HEK293 (cell line): ENCODE measurements at regions not wholly inside any gene's neighbourhood (a gene's known extent, or its start where the extent isn't known, plus 50 kb on each side); places are given as distances from the start of the nearest gene placed in this dataset.

Source experiments
- CTCF ChIA-PET: fragments of 350-600 bp; formaldehyde crosslinking; extraction: SDS; loops from one replicate; lab custom pipeline; 2021; ENCODE audit warnings: antibody characterized with exemption; lab: Yijun Ruan, JAX
- POLR2A ChIA-PET: fragments of 300-600 bp; formaldehyde crosslinking; extraction: SDS; loops from one replicate; lab custom pipeline; 2020; ENCODE audit warnings: antibody characterized with exemption, inconsistent platforms; lab: Yijun Ruan, JAX
- H3K27ac ChIP-seq: fragments of 200-500 bp; sonication (Bioruptor generic); 2 replicates; pipeline ENCODE4 v1.5.1; 2014; ENCODE audit warnings: low read depth, low read length, control low read depth, inconsistent platforms; ENCODE audit errors: extremely low read depth
- H3K36me3 ChIP-seq, 2 experiments: fragments of 200-500 bp in 1 of 2; sonication (Bioruptor generic) in 1 of 2; 1 replicate in 1 of 2; 2 replicates in 1 of 2; pipeline ENCODE4 v1.5.1; 2014 to 2017; ENCODE audit warnings: inconsistent platforms in 2 of 2, low read length in 2 of 2; ENCODE audit not compliant: control insufficient read depth in 2 of 2, insufficient read depth in 1 of 2
- H3K4me1 ChIP-seq: fragments of 200-500 bp; sonication (Bioruptor generic); 2 replicates; pipeline ENCODE4 v1.5.1; 2014; ENCODE audit warnings: mild to moderate bottlenecking, low read length, inconsistent platforms; ENCODE audit not compliant: control insufficient read depth, insufficient read depth
- H3K4me3 ChIP-seq: 2 replicates; pipeline ENCODE4 v1.5.1; 2011; ENCODE audit warnings: low read depth, mild to moderate bottlenecking, control low read depth, low read length, moderate library complexity
- H3K9me3 ChIP-seq: fragments of 200-500 bp; sonication (Bioruptor generic); 2 replicates; pipeline ENCODE4 v1.5.1; 2014; ENCODE audit warnings: low read depth, low read length, inconsistent platforms; ENCODE audit not compliant: control insufficient read depth, insufficient read depth
- ELK4 ChIP-seq: IDR thresholded peaks from 2 replicates; pipeline ENCODE4 v1.6.1; 2011; ENCODE audit warnings: mild to moderate bottlenecking, low read depth, low read length, borderline replicate concordance
- KLF1 ChIP-seq: fragments of 450-650 bp; formaldehyde crosslinking; IDR thresholded peaks from 2 replicates; pipeline ENCODE4 v1.5.1; 2016; ENCODE audit warnings: missing biosample characterization, missing genetic modification characterization
- KLF16 ChIP-seq: fragments of 450-650 bp; formaldehyde crosslinking; IDR thresholded peaks from 2 replicates; pipeline ENCODE4 v1.5.1; 2017; ENCODE audit warnings: missing biosample characterization, missing genetic modification characterization
- OVOL3 ChIP-seq: fragments of 450-650 bp; formaldehyde crosslinking; IDR thresholded peaks from 2 replicates; pipeline ENCODE4 v1.5.1; 2016; ENCODE audit warnings: missing biosample characterization, missing genetic modification characterization
- RBAK ChIP-seq: fragments of 450-650 bp; formaldehyde crosslinking; IDR thresholded peaks from 2 replicates; pipeline ENCODE4 v1.5.1; 2016; ENCODE audit warnings: missing biosample characterization, missing genetic modification characterization
- REPIN1 ChIP-seq: fragments of 450-650 bp; formaldehyde crosslinking; IDR thresholded peaks from 2 replicates; pipeline ENCODE4 v1.5.1; 2017; ENCODE audit warnings: missing biosample characterization, missing genetic modification characterization, low read depth
- WT1 ChIP-seq: fragments of 450-650 bp; formaldehyde crosslinking; IDR thresholded peaks from 2 replicates; pipeline ENCODE4 v1.5.1; 2016; ENCODE audit warnings: missing biosample characterization, missing genetic modification characterization
- YY1 ChIP-seq: fragments of 450-650 bp; formaldehyde crosslinking; IDR thresholded peaks from 2 replicates; pipeline ENCODE4 v1.5.1; 2018; ENCODE audit warnings: missing biosample characterization, missing genetic modification characterization
- ZBTB1 ChIP-seq: fragments of 450-650 bp; formaldehyde crosslinking; IDR thresholded peaks from 2 replicates; pipeline ENCODE4 v1.5.1; 2016; ENCODE audit warnings: missing biosample characterization, missing genetic modification characterization
- ZBTB17 ChIP-seq: fragments of 450-650 bp; formaldehyde crosslinking; IDR thresholded peaks from 2 replicates; pipeline ENCODE4 v1.5.1; 2016; ENCODE audit warnings: missing biosample characterization, missing genetic modification characterization
- ZFHX2 ChIP-seq: fragments of 450-650 bp; formaldehyde crosslinking; conservative IDR thresholded peaks from 2 replicates; pipeline ENCODE4 v1.5.1; 2016; ENCODE audit warnings: missing biosample characterization, missing genetic modification characterization
- ZFP41 ChIP-seq: fragments of 450-650 bp; formaldehyde crosslinking; IDR thresholded peaks from 2 replicates; pipeline ENCODE4 v1.5.1; 2016; ENCODE audit warnings: missing biosample characterization, missing genetic modification characterization, borderline replicate concordance
- ZNF138 ChIP-seq: fragments of 450-650 bp; formaldehyde crosslinking; IDR thresholded peaks from 2 replicates; pipeline ENCODE4 v1.5.1; 2016; ENCODE audit warnings: missing biosample characterization, missing genetic modification characterization, borderline replicate concordance
- ZNF140 ChIP-seq: fragments of 450-650 bp; formaldehyde crosslinking; IDR thresholded peaks from 2 replicates; pipeline ENCODE4 v1.5.1; 2016; ENCODE audit warnings: missing biosample characterization, missing genetic modification characterization
- ZNF16 ChIP-seq: fragments of 450-650 bp; formaldehyde crosslinking; IDR thresholded peaks from 2 replicates; pipeline ENCODE4 v1.5.1; 2016; ENCODE audit warnings: low read depth, missing biosample characterization, missing genetic modification characterization
- ZNF2 ChIP-seq: fragments of 450-650 bp; formaldehyde crosslinking; IDR thresholded peaks from 2 replicates; pipeline ENCODE4 v1.5.1; 2016; ENCODE audit warnings: missing biosample characterization, missing genetic modification characterization
- ZNF214 ChIP-seq: fragments of 450-650 bp; formaldehyde crosslinking; IDR thresholded peaks from 2 replicates; pipeline ENCODE4 v1.5.1; 2017; ENCODE audit warnings: missing biosample characterization, mild to moderate bottlenecking, missing genetic modification characterization, borderline replicate concordance
- ZNF223 ChIP-seq: fragments of 450-650 bp; formaldehyde crosslinking; IDR thresholded peaks from 2 replicates; pipeline ENCODE4 v1.5.1; 2016; ENCODE audit warnings: missing biosample characterization, missing genetic modification characterization
- ZNF488 ChIP-seq: fragments of 450-650 bp; formaldehyde crosslinking; IDR thresholded peaks from 2 replicates; pipeline ENCODE4 v1.5.1; 2016; ENCODE audit warnings: missing biosample characterization, missing genetic modification characterization
- ZNF514 ChIP-seq: fragments of 450-650 bp; formaldehyde crosslinking; IDR thresholded peaks from 2 replicates; pipeline ENCODE4 v1.5.1; 2016; ENCODE audit warnings: missing biosample characterization, missing genetic modification characterization
- ZNF518A ChIP-seq: fragments of 450-650 bp; formaldehyde crosslinking; conservative IDR thresholded peaks from 2 replicates; pipeline ENCODE4 v1.5.1; 2016; ENCODE audit warnings: low read depth, missing biosample characterization, missing genetic modification characterization
- ZNF639 ChIP-seq: fragments of 450-650 bp; formaldehyde crosslinking; IDR thresholded peaks from 2 replicates; pipeline ENCODE4 v1.5.1; 2016; ENCODE audit warnings: missing biosample characterization, missing genetic modification characterization
- ZNF664 ChIP-seq: fragments of 450-650 bp; formaldehyde crosslinking; IDR thresholded peaks from 2 replicates; pipeline ENCODE4 v1.5.1; 2016; ENCODE audit warnings: missing biosample characterization, missing genetic modification characterization
- ZSCAN23 ChIP-seq: fragments of 450-650 bp; formaldehyde crosslinking; IDR thresholded peaks from 2 replicates; pipeline ENCODE4 v1.5.1; 2016; ENCODE audit warnings: missing biosample characterization, missing genetic modification characterization

DNA sequence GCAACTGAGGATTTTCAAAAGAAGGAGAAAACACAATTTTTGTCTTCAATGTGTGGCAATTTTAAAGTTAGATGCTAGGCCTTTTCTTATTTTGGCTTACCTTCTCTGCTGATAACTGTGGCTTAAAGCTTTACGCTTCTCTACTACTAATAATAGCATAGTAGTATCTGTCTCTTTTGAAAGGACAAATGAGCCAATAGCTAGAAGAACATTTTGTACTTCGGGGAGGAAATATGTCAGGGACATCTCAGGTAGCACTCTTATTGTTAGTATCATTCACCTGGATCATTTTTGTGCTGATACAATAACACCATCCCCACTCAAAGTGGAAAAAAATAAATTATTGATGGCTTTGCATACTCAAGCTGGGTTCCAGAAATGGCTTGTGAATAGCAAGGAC is 586.1 kb upstream of the TBL1XR1 start (continued):
- TF ChIP-seq KLF16 (tag by site-specific recombination): no peak

DNA sequence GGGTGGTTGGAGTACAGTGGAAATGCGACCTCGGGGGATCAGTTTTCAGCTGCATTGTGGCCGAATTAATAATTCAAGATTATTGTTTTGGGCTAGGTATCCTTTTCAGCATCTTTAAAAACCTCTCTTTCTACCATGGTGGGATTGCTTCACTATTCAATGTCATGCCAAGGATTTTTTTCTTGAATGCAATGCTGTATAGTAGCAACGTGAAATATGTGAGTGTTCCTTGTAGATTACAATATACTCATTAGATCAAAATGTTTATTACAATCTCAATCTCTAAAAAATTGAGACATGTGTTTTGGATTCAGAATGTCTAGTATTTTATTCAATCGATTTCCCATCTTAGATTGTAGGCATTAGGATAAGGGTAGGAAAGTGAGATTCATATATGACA is 586.5 kb upstream of the TBL1XR1 start:
- Histone ChIP-seq H3K9me3 (no peaks in the 10 kb centered on the region), H3K36me3 (no peaks in the 10 kb centered on the region), H3K4me1 (no peaks in the 10 kb centered on the region; the same call in 1 of the 2 replicates), H3K27ac (no peak overlapping the region), H3K4me3 (no peak overlapping the region)
- TF ChIP-seq KLF1 (tag by site-specific recombination) (no peak), ELK4 (no peak), ZNF518A (tag by site-specific recombination) (no peak), WT1 (no peak), ZNF223 (tag by site-specific recombination) (no peak), ZBTB1 (tag by site-specific recombination) (no peak), ZNF16 (tag by site-specific recombination) (no peak), ZNF138 (no peak), ZNF140 (tag by site-specific recombination) (no peak), OVOL3 (tag by site-specific recombination) (no peak), ZNF664 (tag by site-specific recombination) (no peak)
- POLR2A ChIA-PET: no interaction called here
- CTCF ChIA-PET: interaction anchor here (0.5 to 0.7 kb wide), 2 partner anchors 178 to 301 kb away, joined by 3 to 4 read pairs; no protein-coding TSS in a partner anchor

DNA sequence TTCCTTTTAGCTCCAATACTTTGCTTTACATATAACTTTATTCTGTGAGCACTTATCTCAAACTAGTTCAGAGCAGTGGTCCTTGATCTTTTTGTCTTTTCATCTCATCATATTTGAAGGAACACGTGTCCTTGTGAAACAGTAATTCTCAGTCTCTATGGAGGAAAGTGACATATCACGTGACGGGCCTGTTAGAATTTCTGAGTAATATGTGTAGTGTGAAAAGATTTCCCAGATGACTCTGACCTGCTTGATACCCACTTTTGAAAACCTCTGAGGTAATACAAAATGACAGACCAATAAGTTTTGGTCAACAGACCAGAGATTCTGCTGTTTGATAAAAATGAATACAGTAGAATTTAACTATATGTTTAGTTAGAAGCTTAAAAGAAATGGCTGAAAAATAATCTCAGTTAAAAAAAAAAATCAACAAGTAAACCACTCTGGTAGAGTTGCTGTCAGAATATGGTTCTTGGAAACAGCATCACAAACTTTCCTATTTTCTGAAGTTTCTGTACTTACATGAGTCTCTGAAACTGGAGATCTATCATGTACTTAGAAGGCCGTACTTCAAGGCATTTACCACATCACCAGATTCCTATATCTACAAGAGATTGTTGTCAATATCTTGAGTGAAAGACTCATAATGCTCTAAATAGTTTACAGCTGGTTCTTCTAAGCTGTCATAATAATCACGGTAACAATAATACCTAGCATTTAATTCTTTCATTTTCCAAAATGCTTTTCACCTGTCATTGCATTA is 590.2 kb upstream of the TBL1XR1 start:
- Histone ChIP-seq H3K9me3 (no peaks in the 10 kb centered on the region), H3K4me3 (no peak overlapping the region), H3K27ac (no peak overlapping the region), H3K36me3 (no peaks in the 10 kb centered on the region), H3K4me1 (no peaks in the 10 kb centered on the region)
- ChIA-PET POLR2A (no interaction called here), CTCF (no interaction called here)
- TF ChIP-seq YY1 (no peak), ZFP41 (tag by site-specific recombination) (no peak), ZSCAN23 (tag by site-specific recombination) (no peak), ZNF514 (tag by site-specific recombination) (no peak), ZFHX2 (tag by site-specific recombination) (no peak), ZNF223 (tag by site-specific recombination) (no peak), ZBTB17 (tag by site-specific recombination) (no peak), REPIN1 (tag by site-specific recombination) (no peak), ZNF488 (tag by site-specific recombination) (no peak), ZNF2 (tag by site-specific recombination) (no peak), WT1 (no peak), ZNF639 (no peak), ZNF214 (tag by site-specific recombination) (no peak), RBAK (tag by site-specific recombination) (no peak)
